ENCODE measurements at regions not wholly inside any gene's neighbourhood (a gene's known extent, or its start where the extent isn't known, plus 50 kb on each side); places are given as distances from the start of the nearest gene placed in this dataset.

GRCh38 chr4:176011529-176011928 lies 54.1 kb upstream of the WDR17 start:
- TF ChIP-seq, protein P1, sequence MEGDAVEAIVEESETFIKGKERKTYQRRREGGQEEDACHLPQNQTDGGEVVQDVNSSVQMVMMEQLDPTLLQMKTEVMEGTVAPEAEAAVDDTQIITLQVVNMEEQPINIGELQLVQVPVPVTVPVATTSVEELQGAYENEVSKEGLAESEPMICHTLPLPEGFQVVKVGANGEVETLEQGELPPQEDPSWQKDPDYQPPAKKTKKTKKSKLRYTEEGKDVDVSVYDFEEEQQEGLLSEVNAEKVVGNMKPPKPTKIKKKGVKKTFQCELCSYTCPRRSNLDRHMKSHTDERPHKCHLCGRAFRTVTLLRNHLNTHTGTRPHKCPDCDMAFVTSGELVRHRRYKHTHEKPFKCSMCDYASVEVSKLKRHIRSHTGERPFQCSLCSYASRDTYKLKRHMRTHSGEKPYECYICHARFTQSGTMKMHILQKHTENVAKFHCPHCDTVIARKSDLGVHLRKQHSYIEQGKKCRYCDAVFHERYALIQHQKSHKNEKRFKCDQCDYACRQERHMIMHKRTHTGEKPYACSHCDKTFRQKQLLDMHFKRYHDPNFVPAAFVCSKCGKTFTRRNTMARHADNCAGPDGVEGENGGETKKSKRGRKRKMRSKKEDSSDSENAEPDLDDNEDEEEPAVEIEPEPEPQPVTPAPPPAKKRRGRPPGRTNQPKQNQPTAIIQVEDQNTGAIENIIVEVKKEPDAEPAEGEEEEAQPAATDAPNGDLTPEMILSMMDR (IDR thresholded peaks at IDR 0.05) = no peak
- no peak for TF ChIP-seq POLR2AphosphoS5 (IDR thresholded peaks at IDR 0.05; ENCODE audit: insufficient read depth in 1 of 2, low read depth in 1 of 2)
- TF ChIP-seq POLR2A (IDR thresholded peaks at IDR 0.05) = no peak
